ENCODE measurements at regions not wholly inside any gene's neighbourhood (a gene's known extent, or its start where the extent isn't known, plus 50 kb on each side); places are given as distances from the start of the nearest gene placed in this dataset.

DNA sequence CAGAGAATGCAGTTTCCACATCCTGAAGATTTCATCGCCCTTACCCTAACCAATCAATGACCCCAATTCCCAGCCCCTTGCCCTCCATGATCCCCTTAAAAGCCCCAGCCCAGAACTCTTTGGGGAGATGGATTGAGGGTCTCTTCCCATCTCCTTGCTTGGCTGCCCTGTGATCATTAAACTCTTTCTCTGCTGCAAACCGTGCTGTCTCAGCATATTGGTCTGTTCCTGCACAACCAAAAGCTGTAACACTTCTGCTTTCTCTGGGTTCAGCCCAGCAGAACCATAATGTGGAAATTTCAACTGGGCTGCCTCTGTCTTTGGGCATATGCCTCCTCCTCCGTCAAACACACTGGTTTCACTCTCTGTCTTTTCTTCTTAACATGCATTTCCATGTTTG, 67.0 kb upstream of the NLRP1 start:
- TF ChIP-seq, protein P1, sequence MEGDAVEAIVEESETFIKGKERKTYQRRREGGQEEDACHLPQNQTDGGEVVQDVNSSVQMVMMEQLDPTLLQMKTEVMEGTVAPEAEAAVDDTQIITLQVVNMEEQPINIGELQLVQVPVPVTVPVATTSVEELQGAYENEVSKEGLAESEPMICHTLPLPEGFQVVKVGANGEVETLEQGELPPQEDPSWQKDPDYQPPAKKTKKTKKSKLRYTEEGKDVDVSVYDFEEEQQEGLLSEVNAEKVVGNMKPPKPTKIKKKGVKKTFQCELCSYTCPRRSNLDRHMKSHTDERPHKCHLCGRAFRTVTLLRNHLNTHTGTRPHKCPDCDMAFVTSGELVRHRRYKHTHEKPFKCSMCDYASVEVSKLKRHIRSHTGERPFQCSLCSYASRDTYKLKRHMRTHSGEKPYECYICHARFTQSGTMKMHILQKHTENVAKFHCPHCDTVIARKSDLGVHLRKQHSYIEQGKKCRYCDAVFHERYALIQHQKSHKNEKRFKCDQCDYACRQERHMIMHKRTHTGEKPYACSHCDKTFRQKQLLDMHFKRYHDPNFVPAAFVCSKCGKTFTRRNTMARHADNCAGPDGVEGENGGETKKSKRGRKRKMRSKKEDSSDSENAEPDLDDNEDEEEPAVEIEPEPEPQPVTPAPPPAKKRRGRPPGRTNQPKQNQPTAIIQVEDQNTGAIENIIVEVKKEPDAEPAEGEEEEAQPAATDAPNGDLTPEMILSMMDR (IDR thresholded peaks at IDR 0.05 in 8 of 11, conservative IDR thresholded peaks at IDR 0.05 in 3 of 11) = no peak
- TF ChIP-seq POLR2AphosphoS5 (IDR thresholded peaks at IDR 0.05) = no peak
- no peak for TF ChIP-seq POLR2A (IDR thresholded peaks at IDR 0.05)

Data from spleen (tissue), 7 donors.